ENCODE measurements at regions not wholly inside any gene's neighbourhood (a gene's known extent, or its start where the extent isn't known, plus 50 kb on each side); places are given as distances from the start of the nearest gene placed in this dataset.

- Histone ChIP-seq H3K36me3 (ENCODE audit: control insufficient read depth, insufficient read depth, low read length) (no peaks in the 10 kb centered on the region), H3K27me3 (ENCODE audit: control insufficient read depth, insufficient read depth, low read length) (no peaks in the 10 kb centered on the region), H3K4me3 (ENCODE audit: low read depth, low read length) (no peak overlapping the region), H3K4me1 (ENCODE audit: control insufficient read depth, insufficient read depth, low read length) (peaks cover 74% of the 10 kb centered on the region), H3K9me3 (ENCODE audit: control insufficient read depth, insufficient read depth, low read length) (no peaks in the 10 kb centered on the region), H3K27ac (ENCODE audit: low read depth, low read length) (no peak overlapping the region)
- 37% methylated on average over 6 of the region's 14 CpGs for WGBS (ENCODE audit: insufficient coverage)
- peak in 1 of 6 donors; percentile 92 for DNase-seq (ENCODE audit: low read depth in 4 of 6, low spot score in 6 of 6)
Observed at GRCh38 chr5:138651058-138651766, 76.0 kb upstream of the HSPA9 start.

- no peaks in the 10 kb centered on the region for H3K9me3 ChIP-seq (ENCODE audit: control insufficient read depth, insufficient read depth, low read length)
- peaks cover 75% of the 10 kb centered on the region for H3K4me1 ChIP-seq (ENCODE audit: control insufficient read depth, insufficient read depth, low read length)
- no peak overlapping the region for H3K27ac ChIP-seq (ENCODE audit: low read depth, low read length)
- H3K4me3 ChIP-seq (ENCODE audit: low read depth, low read length), result no peak overlapping the region
- DNase-seq (ENCODE audit: low read depth in 4 of 6, low spot score in 6 of 6), result no peak
- no peaks in the 10 kb centered on the region for H3K36me3 ChIP-seq (ENCODE audit: control insufficient read depth, insufficient read depth, low read length)
- H3K27me3 ChIP-seq (ENCODE audit: control insufficient read depth, insufficient read depth, low read length), result no peaks in the 10 kb centered on the region
- WGBS (ENCODE audit: insufficient coverage), result 93% methylated on average over 2 of the region's 7 CpGs
Observed at GRCh38 chr5:138650196-138650595, 75.0 kb upstream of the HSPA9 start.

- Histone ChIP-seq H3K9me3 (ENCODE audit: control insufficient read depth, insufficient read depth, low read length) (no peaks in the 10 kb centered on the region), H3K36me3 (ENCODE audit: control insufficient read depth, insufficient read depth, low read length) (no peaks in the 10 kb centered on the region), H3K4me3 (ENCODE audit: low read depth, low read length) (no peak overlapping the region), H3K4me1 (ENCODE audit: control insufficient read depth, insufficient read depth, low read length) (peaks cover 74% of the 10 kb centered on the region), H3K27ac (ENCODE audit: low read depth, low read length) (no peak overlapping the region), H3K27me3 (ENCODE audit: control insufficient read depth, insufficient read depth, low read length) (no peaks in the 10 kb centered on the region)
- no peak for DNase-seq (ENCODE audit: low read depth in 4 of 6, low spot score in 6 of 6)
- 13% methylated on average over 1 of the region's 3 CpGs for WGBS (ENCODE audit: insufficient coverage)
Observed at GRCh38 chr5:138649775-138650174, 74.6 kb upstream of the HSPA9 start.

GRCh38 chr5:138649316-138649720, 74.1 kb upstream of the HSPA9 start:
- Histone ChIP-seq H3K36me3 (ENCODE audit: control insufficient read depth, insufficient read depth, low read length) (no peaks in the 10 kb centered on the region), H3K27ac (ENCODE audit: low read depth, low read length) (no peak overlapping the region), H3K27me3 (ENCODE audit: control insufficient read depth, insufficient read depth, low read length) (no peaks in the 10 kb centered on the region), H3K4me3 (ENCODE audit: low read depth, low read length) (no peak overlapping the region), H3K4me1 (ENCODE audit: control insufficient read depth, insufficient read depth, low read length) (peaks cover 70% of the 10 kb centered on the region), H3K9me3 (ENCODE audit: control insufficient read depth, insufficient read depth, low read length) (no peaks in the 10 kb centered on the region)
- DNase-seq (ENCODE audit: low read depth in 4 of 6, low spot score in 6 of 6), result peak in 1 of 6 donors; percentile 76
- WGBS (ENCODE audit: insufficient coverage), result 50% methylated on average over 7 of the region's 9 CpGs

GRCh38 chr5:138648841-138649240, 73.6 kb upstream of the HSPA9 start:
- Histone ChIP-seq H3K9me3 (ENCODE audit: control insufficient read depth, insufficient read depth, low read length) (no peaks in the 10 kb centered on the region), H3K27ac (ENCODE audit: low read depth, low read length) (no peak overlapping the region), H3K27me3 (ENCODE audit: control insufficient read depth, insufficient read depth, low read length) (no peaks in the 10 kb centered on the region), H3K36me3 (ENCODE audit: control insufficient read depth, insufficient read depth, low read length) (no peaks in the 10 kb centered on the region), H3K4me3 (ENCODE audit: low read depth, low read length) (no peak overlapping the region), H3K4me1 (ENCODE audit: control insufficient read depth, insufficient read depth, low read length) (peaks cover 67% of the 10 kb centered on the region)
- DNase-seq (ENCODE audit: low read depth in 4 of 6, low spot score in 6 of 6), result peak in 1 of 6 donors; percentile 34
- 67% methylated on average over 1 of the region's 2 CpGs for WGBS (ENCODE audit: insufficient coverage)

GRCh38 chr5:138647794-138648410, 72.7 kb upstream of the HSPA9 start:
- no peak overlapping the region for H3K27ac ChIP-seq (ENCODE audit: low read depth, low read length)

GRCh38 chr5:138647261-138647788, 72.1 kb upstream of the HSPA9 start:
- H3K4me3 ChIP-seq (ENCODE audit: low read depth, low read length), result no peak overlapping the region
- DNase-seq (ENCODE audit: low read depth in 4 of 6, low spot score in 6 of 6), result no peak
- peaks cover 68% of the 10 kb centered on the region for H3K4me1 ChIP-seq (ENCODE audit: control insufficient read depth, insufficient read depth, low read length)
- 100% methylated on average over 1 of the region's 5 CpGs for WGBS (ENCODE audit: insufficient coverage)
- no peaks in the 10 kb centered on the region for H3K36me3 ChIP-seq (ENCODE audit: control insufficient read depth, insufficient read depth, low read length)
- H3K27ac ChIP-seq (ENCODE audit: low read depth, low read length), result no peak overlapping the region
- H3K9me3 ChIP-seq (ENCODE audit: control insufficient read depth, insufficient read depth, low read length), result no peaks in the 10 kb centered on the region
- H3K27me3 ChIP-seq (ENCODE audit: control insufficient read depth, insufficient read depth, low read length), result no peaks in the 10 kb centered on the region

More at GRCh38 chr5:138647794-138648410, 72.7 kb upstream of the HSPA9 start:
- 65% methylated on average over 4 of the region's 5 CpGs for WGBS (ENCODE audit: insufficient coverage)
- Histone ChIP-seq H3K4me1 (ENCODE audit: control insufficient read depth, insufficient read depth, low read length) (peaks cover 67% of the 10 kb centered on the region), H3K27me3 (ENCODE audit: control insufficient read depth, insufficient read depth, low read length) (no peaks in the 10 kb centered on the region), H3K36me3 (ENCODE audit: control insufficient read depth, insufficient read depth, low read length) (no peaks in the 10 kb centered on the region), H3K9me3 (ENCODE audit: control insufficient read depth, insufficient read depth, low read length) (no peaks in the 10 kb centered on the region), H3K4me3 (ENCODE audit: low read depth, low read length) (no peak overlapping the region)
- peak in 1 of 6 donors; percentile 49 for DNase-seq (ENCODE audit: low read depth in 4 of 6, low spot score in 6 of 6)

- H3K9me3 ChIP-seq (ENCODE audit: control insufficient read depth, insufficient read depth, low read length), result no peaks in the 10 kb centered on the region
- H3K4me3 ChIP-seq (ENCODE audit: low read depth, low read length), result no peak overlapping the region
- no peaks in the 10 kb centered on the region for H3K27me3 ChIP-seq (ENCODE audit: control insufficient read depth, insufficient read depth, low read length)
- DNase-seq (ENCODE audit: low read depth in 4 of 6, low spot score in 6 of 6), result no peak
- peaks cover 68% of the 10 kb centered on the region for H3K4me1 ChIP-seq (ENCODE audit: control insufficient read depth, insufficient read depth, low read length)
- H3K27ac ChIP-seq (ENCODE audit: low read depth, low read length), result no peak overlapping the region
- WGBS (ENCODE audit: insufficient coverage), result 86% methylated on average over 11 of the region's 11 CpGs
- no peaks in the 10 kb centered on the region for H3K36me3 ChIP-seq (ENCODE audit: control insufficient read depth, insufficient read depth, low read length)
Observed at GRCh38 chr5:138646671-138647070, 71.5 kb upstream of the HSPA9 start.

- Histone ChIP-seq H3K27me3 (ENCODE audit: control insufficient read depth, insufficient read depth, low read length) (no peaks in the 10 kb centered on the region), H3K36me3 (ENCODE audit: control insufficient read depth, insufficient read depth, low read length) (no peaks in the 10 kb centered on the region), H3K9me3 (ENCODE audit: control insufficient read depth, insufficient read depth, low read length) (no peaks in the 10 kb centered on the region), H3K27ac (ENCODE audit: low read depth, low read length) (no peak overlapping the region), H3K4me1 (ENCODE audit: control insufficient read depth, insufficient read depth, low read length) (peaks cover 65% of the 10 kb centered on the region), H3K4me3 (ENCODE audit: low read depth, low read length) (no peak overlapping the region)
- DNase-seq (ENCODE audit: low read depth in 4 of 6, low spot score in 6 of 6), result peak in 2 of 6 donors; percentile 87 to 92
- WGBS (ENCODE audit: insufficient coverage), result 47% methylated on average over 2 of the region's 5 CpGs
Observed at GRCh38 chr5:138645778-138646575, 70.8 kb upstream of the HSPA9 start.
